GM23248 (cell line): ENCODE measurements at regions not wholly inside any gene's neighbourhood (a gene's known extent, or its start where the extent isn't known, plus 50 kb on each side); places are given as distances from the start of the nearest gene placed in this dataset.
"Not testable (repeated sequence)": the region's sequence is repeated elsewhere in the genome, so short reads cannot be mapped to it uniquely, and the experiment has no call there.

ENCODE experiments used
- DNase-seq: peaks from one replicate; pipeline ENCODE4 v3.0.0-alpha.2; 2015
- H2AFZ ChIP-seq: fragments of 200-600 bp; sonication (generic); 2 replicates; pipeline ENCODE4 v1.6.1; 2016; ENCODE audit warnings: antibody characterized with exemption
- H3F3A ChIP-seq: fragments of 200-600 bp; sonication (generic); 2 replicates; pipeline ENCODE4 v1.6.1; 2016; ENCODE audit warnings: mild to moderate bottlenecking, antibody characterized with exemption, mixed run types; ENCODE audit not compliant: insufficient read depth
- H3K27ac ChIP-seq: fragments of 200-600 bp; sonication (generic); 2 replicates; pipeline ENCODE4 v1.5.1; 2016; ENCODE audit warnings: mild to moderate bottlenecking
- H3K27me3 ChIP-seq: fragments of 200-600 bp; sonication (generic); replicated peaks from 2 replicates; pipeline ENCODE4 v1.6.1; 2016; ENCODE audit warnings: mild to moderate bottlenecking; ENCODE audit not compliant: insufficient read depth
- H3K36me3 ChIP-seq: fragments of 200-600 bp; sonication (generic); 2 replicates; pipeline ENCODE4 v1.6.1; 2016; ENCODE audit warnings: low read depth, mild to moderate bottlenecking
- H3K4me1 ChIP-seq: fragments of 200-600 bp; sonication (generic); 2 replicates; pipeline ENCODE4 v1.6.1; 2016; ENCODE audit warnings: mild to moderate bottlenecking; ENCODE audit not compliant: insufficient read depth
- H3K4me2 ChIP-seq: fragments of 200-600 bp; sonication (generic); one replicate; pipeline ENCODE4 v1.6.1; 2016; ENCODE audit warnings: mild to moderate bottlenecking; ENCODE audit not compliant: unreplicated experiment
- H3K4me3 ChIP-seq: fragments of 200-600 bp; sonication (generic); 2 replicates; pipeline ENCODE4 v1.5.1; 2016; ENCODE audit warnings: mild to moderate bottlenecking
- H3K79me2 ChIP-seq: fragments of 200-600 bp; sonication (generic); 2 replicates; pipeline ENCODE4 v1.6.1; 2016; ENCODE audit warnings: mild to moderate bottlenecking; ENCODE audit not compliant: insufficient read depth
- H3K9ac ChIP-seq: fragments of 200-600 bp; sonication (generic); 2 replicates; pipeline ENCODE4 v1.6.1; 2016; ENCODE audit warnings: mild to moderate bottlenecking
- H3K9me2 ChIP-seq: fragments of 200-600 bp; sonication (generic); 2 replicates; pipeline ENCODE4 v1.6.1; 2016; ENCODE audit warnings: mixed run types, mild to moderate bottlenecking, moderate library complexity; ENCODE audit not compliant: insufficient read depth
- H3K9me3 ChIP-seq: fragments of 200-600 bp; sonication (generic); one replicate; pipeline ENCODE4 v1.6.1; 2017; ENCODE audit warnings: low read depth
- H4K20me1 ChIP-seq: fragments of 200-600 bp; sonication (generic); 2 replicates; pipeline ENCODE4 v1.6.0; 2016; ENCODE audit not compliant: insufficient read depth
- EZH2 ChIP-seq: fragments of 200-600 bp; sonication (generic); IDR thresholded peaks from 2 replicates; pipeline ENCODE4 v1.6.1; 2018; ENCODE audit warnings: antibody characterized with exemption, mild to moderate bottlenecking; ENCODE audit not compliant: insufficient read depth, poor library complexity, severe bottlenecking
- EZH2phosphoT487 ChIP-seq: fragments of 200-600 bp; sonication (generic); IDR thresholded peaks from 2 replicates; pipeline ENCODE4 v1.6.1; 2018; ENCODE audit warnings: antibody characterized with exemption, moderate library complexity, mild to moderate bottlenecking, low read depth; ENCODE audit not compliant: insufficient read depth
- WGBS, 2 experiments: methylation state at CpG; one replicate each; pipeline ENCODE4 v1.1.6; 2015 to 2017; ENCODE audit warnings: low lambda C conversion rate in 2 of 2, low coverage in 1 of 2; ENCODE audit errors: missing lambda C conversion rate in 2 of 2; 5-methylcytosine and 5-hydroxymethylcytosine counted together
- in situ Hi-C: fragments of 300-500 bp; cut with MboI; formaldehyde crosslinking; loops from 2 replicates; pipeline ENCODE4 v1.15.0; 2020

DNA sequence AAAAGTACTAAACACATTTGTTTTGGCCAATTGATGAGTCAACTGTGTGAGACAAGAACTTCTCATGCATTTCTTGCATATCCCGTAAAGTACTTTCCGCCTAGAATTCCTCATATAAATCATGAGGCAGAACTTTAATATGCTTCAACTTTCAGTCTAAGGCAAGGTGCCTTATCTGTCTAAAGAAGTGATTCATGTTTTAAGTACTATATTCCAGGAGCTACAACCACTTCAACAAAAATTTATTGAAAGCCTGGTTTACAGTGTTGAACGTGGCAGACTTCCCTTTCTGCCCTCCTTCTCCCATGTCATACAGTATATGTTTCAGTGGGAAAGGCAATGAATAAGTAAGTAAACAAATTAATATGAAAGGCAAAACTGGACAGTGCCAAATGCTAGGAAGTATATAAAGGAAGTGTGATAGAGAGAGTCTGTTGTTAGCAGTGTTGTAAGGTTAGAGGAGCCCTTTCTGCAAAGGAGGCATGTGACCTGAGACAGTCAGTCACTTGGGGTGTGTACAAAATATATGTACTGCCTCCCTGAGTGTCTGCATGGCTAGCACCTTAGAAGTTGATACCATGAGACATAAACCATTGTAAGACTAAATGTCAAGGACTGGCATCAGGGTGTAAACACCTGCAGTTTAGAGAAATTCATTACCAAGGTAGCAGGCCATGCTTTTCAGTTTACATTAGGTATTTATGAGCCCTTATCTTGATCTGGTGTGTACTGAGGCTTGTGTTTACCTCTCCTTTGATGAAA lies 362.2 kb downstream of the SRGAP2C start:
- Histone ChIP-seq H3F3A (no peaks in the 10 kb centered on the region), H3K79me2 (no peaks in the 10 kb centered on the region), H3K36me3 (no peaks in the 10 kb centered on the region), H3K9ac (no peak overlapping the region), H3K4me1 (no peaks in the 10 kb centered on the region), H4K20me1 (no peaks in the 10 kb centered on the region), H3K9me3 (no peaks in the 10 kb centered on the region), H3K27ac (no peak overlapping the region), H2AFZ (no peak overlapping the region), H3K9me2 (no peaks in the 10 kb centered on the region), H3K27me3 (peaks cover 36% of the 10 kb centered on the region; the same call in 1 of the 2 replicates), H3K4me2 (no peak overlapping the region), H3K4me3 (no peak overlapping the region)
- in situ Hi-C loops = no loop called here
- 70 to 79% methylated on average over 3 of the region's 3 CpGs for WGBS, 2 experiments
- DNase-seq = peak; percentile 4
- TF ChIP-seq EZH2phosphoT487 = no peak
- TF ChIP-seq EZH2 = no peak

DNA sequence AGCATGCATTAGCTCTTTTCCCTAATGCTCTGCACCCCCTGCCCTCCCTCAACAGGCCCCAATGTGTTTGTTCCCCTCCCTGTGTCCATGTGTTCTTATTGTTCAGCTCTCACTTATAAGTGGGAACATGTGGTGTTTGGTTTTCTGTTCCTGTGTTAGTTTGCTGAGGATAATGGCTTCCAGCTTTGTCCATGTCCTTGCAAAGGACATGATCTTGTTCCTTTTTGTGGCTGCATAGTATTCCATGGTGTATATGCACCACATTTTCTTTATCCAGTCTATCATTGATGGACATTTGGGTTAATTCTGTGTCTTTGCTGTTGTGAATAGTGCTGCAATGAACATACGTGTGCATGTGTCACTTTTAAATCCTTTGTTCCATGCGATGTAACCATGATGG lies 363.0 kb downstream of the SRGAP2C start:
- H3K36me3 ChIP-seq, H3K27ac ChIP-seq, H3K4me3 ChIP-seq, H3K79me2 ChIP-seq, in situ Hi-C loops, H3K9ac ChIP-seq, H3F3A ChIP-seq, H3K4me1 ChIP-seq, H3K4me2 ChIP-seq, H3K9me2 ChIP-seq, H4K20me1 ChIP-seq, H2AFZ ChIP-seq, H3K9me3 ChIP-seq, DNase-seq: not testable (repeated sequence)
- H3K27me3 ChIP-seq = peaks cover 36% of the 10 kb centered on the region
- WGBS, 2 experiments = 54 to 60% methylated on average over 2 of the region's 2 CpGs

DNA sequence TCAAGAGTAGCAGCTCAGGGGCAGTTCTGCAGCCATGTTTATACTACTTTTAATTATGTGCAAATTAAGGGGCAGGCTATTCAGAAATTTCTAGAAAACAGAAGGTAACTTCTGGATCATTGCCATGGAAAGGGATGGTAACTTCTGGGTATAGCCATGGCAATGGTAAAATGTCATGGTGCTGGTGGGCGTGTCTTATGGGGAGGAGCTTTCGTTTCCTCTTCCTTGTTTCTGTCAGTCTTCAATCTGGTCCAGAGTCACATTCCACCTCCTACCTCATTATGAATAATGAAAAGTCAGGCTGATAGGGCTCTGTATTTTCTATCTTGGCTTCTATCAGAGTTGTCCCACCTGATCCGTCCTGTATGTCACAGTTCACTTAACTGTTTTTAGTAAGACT lies 366.0 kb downstream of the SRGAP2C start:
- H3K27me3 ChIP-seq = peaks cover 36% of the 10 kb centered on the region
- H3K36me3 ChIP-seq, H3K4me2 ChIP-seq, H3K4me1 ChIP-seq, H4K20me1 ChIP-seq, H3K79me2 ChIP-seq, H3K4me3 ChIP-seq, H3F3A ChIP-seq, in situ Hi-C loops, H3K9ac ChIP-seq, DNase-seq, H3K9me3 ChIP-seq, H3K27ac ChIP-seq, H3K9me2 ChIP-seq, H2AFZ ChIP-seq: not testable (repeated sequence)
- 50 to 51% methylated on average over 3 of the region's 3 CpGs for WGBS, 2 experiments

DNA sequence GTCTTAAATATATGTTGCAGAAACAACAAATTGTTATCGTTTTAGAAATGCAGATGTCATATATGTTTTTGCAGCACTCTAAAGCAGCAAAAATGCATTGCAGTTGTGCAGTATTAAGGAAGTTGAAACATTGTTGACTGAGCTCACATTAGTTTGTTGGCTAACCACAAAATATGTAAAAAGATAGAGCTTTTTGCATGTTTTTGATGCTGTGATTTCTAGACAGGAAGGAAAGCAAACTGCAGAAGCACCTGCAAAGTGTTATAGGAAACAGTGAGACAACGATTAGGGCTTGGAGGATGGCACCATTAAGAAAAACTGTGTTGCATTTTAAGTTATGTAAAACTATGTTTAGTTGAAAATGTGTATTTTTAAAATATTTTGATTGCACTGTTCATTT lies 366.7 kb downstream of the SRGAP2C start:
- H3F3A ChIP-seq, H3K79me2 ChIP-seq, H3K27ac ChIP-seq, H2AFZ ChIP-seq, H3K9ac ChIP-seq, H3K9me2 ChIP-seq, H3K4me3 ChIP-seq, H3K36me3 ChIP-seq, H4K20me1 ChIP-seq, H3K9me3 ChIP-seq, H3K4me1 ChIP-seq, H3K4me2 ChIP-seq, in situ Hi-C loops, DNase-seq: not testable (repeated sequence)
- 32 to 43% methylated on average over 2 of the region's 2 CpGs for WGBS, 2 experiments
- H3K27me3 ChIP-seq = peaks cover 36% of the 10 kb centered on the region

DNA sequence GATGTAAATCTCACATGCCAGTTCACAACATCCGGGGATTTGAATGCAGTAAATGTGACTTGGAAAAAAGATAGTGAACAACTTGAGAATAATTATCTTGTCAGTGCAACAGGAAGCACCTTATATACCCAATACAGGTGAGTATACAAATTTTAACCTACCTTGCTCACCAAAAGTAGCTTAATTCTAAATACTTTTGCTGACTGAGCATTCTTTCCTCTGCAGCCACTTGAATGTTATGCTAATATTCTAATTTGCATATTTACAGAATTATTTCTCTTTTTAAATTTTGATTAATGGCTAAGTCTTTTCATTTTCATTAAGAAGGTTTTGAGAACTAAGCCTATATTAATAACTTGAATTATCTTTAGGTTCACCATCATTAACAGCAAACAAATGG lies 371.8 kb downstream of the SRGAP2C start:
- H3K36me3 ChIP-seq, H2AFZ ChIP-seq, H3K9me2 ChIP-seq, H3K27ac ChIP-seq, DNase-seq, H3K9me3 ChIP-seq, H3K9ac ChIP-seq, H4K20me1 ChIP-seq, H3K4me3 ChIP-seq, H3K4me2 ChIP-seq, H3K79me2 ChIP-seq, in situ Hi-C loops, H3F3A ChIP-seq: not testable (repeated sequence)
- peaks cover 18% of the 10 kb centered on the region for H3K4me1 ChIP-seq
- WGBS, 2 experiments = 66 to 82% methylated on average over 1 of the region's 1 CpG
- H3K27me3 ChIP-seq = peaks cover 25% of the 10 kb centered on the region

DNA sequence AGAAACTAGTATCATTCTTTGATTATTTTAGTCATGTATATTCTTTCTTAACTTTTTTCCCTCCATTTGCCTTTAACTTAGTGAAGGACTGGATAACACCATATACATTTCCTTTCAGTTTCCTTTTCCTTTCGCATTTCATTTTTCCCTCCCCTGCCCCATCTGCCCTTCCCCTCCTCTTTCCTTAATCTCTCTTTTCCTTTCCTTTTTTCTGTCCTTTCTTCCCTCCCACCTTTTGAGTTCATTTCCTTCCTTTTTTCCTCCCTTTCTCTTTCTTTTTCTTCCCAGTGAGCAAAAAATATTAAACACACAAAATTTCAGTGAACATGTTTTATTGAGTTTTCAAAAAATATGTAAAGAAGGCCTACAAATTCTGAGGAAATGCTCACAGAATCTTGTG lies 373.3 kb downstream of the SRGAP2C start:
- H3K27ac ChIP-seq = peak overlapping the region; percentile 73
- WGBS, 2 experiments = 92 to 100% methylated on average over 1 of the region's 1 CpG
- H3K79me2 ChIP-seq, H3K9me2 ChIP-seq, H3K9me3 ChIP-seq, H3F3A ChIP-seq, in situ Hi-C loops, DNase-seq, H4K20me1 ChIP-seq, H3K36me3 ChIP-seq, H2AFZ ChIP-seq: not testable (repeated sequence)
- peaks cover 18% of the 10 kb centered on the region for H3K4me1 ChIP-seq
- 0 out of 2 replicates have a peak overlapping the region, but pooled peaks have one; percentile 18 for H3K4me3 ChIP-seq
- peak overlapping the region; percentile 78 for H3K4me2 ChIP-seq
- peak overlapping the region; percentile 37; the same call in 1 of the 2 replicates for H3K9ac ChIP-seq
- peaks cover 18% of the 10 kb centered on the region for H3K27me3 ChIP-seq
